ENCODE measurements at regions not wholly inside any gene's neighbourhood (a gene's known extent, or its start where the extent isn't known, plus 50 kb on each side); places are given as distances from the start of the nearest gene placed in this dataset.
"Not testable (repeated sequence)": the region's sequence is repeated elsewhere in the genome, so short reads cannot be mapped to it uniquely, and the experiment has no call there.

DNA sequence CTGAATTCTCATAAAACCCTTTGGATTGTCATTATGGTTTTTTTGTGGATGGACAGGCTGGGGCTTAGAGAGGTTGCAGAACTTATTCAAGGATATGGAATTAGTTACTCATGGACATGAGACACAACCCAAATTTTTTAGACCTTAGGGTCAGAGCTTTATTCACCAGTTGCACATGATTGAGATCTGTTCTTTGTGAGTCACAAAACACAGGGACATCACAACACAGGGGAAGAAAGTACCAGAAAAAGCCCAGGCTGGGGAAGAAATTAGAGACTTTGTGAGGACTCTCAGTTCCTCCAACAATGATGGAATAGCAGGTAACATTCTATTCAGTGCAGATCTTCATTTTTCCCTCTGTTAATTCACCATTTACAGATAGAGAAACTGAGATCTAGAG lies 602.4 kb upstream of the CPEB2 start:
- no peak for DNase-seq

DNA sequence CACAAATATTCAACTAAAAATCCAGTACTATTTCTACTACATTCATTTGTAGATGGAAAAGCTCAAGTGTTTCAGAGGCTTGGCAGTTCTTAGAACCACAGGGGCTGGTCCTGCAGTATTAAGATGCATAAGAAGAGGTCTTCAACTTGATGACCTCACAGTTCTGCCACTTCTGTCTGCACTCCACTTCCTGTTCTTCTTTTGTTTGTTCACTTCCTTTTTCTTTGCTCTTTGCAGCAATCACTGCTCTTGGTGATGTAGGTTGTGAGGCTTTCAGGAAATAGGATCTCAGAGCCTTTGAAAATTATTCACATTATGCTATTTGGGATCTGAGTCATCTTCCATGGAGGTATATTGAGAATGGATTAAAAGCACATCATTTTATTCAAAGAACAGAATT lies 602.0 kb upstream of the CPEB2 start:
- no peak for DNase-seq

DNA sequence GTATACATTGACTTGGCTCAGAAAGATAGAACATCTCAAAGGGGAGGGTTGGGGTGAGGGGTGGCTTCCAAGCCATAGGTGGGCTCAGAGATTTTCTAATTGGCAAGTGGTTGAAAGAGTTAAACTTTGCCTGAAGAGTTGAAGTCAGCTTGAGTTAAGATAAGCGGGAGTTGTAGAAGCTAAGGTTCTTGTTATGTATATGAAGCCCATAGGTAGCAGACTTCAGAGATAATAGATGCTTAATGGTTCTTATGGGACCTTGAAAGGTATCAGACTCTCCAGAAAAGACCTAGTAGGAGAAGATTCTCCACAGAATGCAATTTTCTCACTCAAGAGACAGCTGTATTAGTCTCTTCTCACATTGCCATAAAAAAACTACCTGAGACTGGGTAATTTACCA lies 599.1 kb upstream of the CPEB2 start:
- no peak for DNase-seq

DNA sequence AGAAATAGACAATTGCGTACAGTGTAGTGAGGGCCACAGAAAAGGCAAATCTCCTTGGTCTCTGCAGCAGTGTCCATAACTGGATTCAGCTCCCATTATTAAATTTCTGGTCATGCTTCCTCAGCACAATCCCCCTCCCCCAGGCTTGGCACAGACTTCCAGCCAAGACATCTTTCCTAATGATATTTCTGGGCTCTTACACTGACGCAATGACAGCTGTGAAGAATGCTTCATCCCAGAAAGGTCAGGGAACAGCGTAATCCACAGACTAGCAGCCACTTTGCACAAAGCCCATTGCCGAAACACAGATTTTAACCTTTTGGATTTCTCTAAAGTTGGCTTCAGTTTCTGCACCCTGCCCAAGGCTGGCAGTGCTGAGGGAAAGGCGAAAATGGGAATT lies 597.6 kb upstream of the CPEB2 start:
- peak; percentile 4 for DNase-seq

DNA sequence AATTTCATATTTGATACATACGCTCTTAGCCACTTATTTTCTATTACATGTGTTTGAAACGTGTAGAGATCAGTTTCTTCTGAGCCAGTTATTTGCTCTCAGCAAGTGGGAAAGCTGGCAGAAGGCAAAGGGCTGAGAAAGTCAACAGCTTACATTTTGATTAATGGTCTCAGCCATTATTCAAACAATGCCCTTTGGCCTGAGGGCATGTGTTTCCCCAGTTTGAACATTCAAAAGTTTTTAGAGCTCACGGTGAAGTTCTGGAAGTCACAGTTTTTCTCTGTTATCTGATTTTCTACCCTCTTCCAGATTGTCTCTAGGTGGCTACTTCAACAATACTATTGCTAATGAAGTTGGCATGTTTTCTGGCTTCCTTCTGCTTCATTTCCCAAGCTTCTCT lies 591.8 kb upstream of the CPEB2 start:
- DNase-seq, result no peak

DNA sequence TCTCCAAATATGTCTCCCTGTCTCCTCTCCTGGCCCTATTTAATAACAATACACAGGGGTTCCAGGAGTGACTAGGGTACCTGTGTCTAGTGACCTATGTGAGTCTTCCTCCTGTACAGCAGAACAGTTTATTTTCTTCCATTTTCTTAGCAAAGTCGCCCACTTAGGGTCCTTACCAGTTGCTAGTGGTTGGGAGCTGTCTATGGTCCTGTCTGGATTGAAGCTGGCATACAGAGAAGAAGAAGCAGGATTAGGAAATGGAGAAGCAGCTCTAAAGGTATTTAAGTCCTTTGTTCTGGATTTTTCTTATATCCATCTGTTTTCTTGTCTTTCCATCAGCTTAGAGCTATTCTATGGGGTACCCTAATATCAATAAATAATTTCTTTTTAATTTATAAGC lies 587.1 kb upstream of the CPEB2 start:
- no peak for DNase-seq

DNA sequence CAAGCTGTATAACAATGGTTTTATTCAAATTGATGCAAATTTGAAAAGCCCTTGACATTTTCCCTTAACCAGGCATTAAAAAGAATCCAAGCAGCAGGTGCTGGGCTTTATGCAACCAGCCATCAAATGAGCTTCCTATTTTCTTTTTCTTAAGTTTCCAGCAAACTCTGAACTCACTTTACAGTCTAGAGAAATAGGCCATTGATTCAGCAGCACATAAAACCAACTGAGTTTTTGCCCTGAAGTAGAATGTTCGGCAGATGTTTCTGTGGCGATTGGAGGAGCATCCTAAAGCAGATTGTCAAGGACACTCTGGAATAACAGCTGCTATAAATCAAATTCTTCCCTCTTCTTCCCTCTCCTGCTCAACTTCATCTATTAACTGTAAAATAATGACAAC lies 582.8 kb upstream of the CPEB2 start:
- DNase-seq, result no peak

DNA sequence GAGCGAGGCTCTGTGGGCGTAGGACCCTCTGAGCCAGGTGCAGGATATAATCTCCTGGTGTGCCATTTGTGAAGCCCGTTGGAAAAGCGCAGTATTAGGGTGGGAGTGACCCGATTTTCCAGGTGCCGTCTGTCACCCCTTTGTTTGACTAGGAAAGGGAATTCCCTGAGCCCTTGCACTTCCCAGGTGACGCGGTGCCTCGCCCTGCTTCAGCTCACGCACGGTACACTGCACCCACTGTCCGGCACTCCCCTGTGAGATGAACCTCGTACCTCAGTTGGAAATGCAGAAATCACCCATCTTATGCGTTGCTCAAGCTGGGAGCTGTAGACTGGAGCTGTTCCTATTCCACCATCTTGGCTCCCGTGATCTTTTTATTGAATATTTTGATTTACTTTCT lies 576.0 kb upstream of the CPEB2 start:
- DNase-seq, result not testable (repeated sequence)

DNA sequence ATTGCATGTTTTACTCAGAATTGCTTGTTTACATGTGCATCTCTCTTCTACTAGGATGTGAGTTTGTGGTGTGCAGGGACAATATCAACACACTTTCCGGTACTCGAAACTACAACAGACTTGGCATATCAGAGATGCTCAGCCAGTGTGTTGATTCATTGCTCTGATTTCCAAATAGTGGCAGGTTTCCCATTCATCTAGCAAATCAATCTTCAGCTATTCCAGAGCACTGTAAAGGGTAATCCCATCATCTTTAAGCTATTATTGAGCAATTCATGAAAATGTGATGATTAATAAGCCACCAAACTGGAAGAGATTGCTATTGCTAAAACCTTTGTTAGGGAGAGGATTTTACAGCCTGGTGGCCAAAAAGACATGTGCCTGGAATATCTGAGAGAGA lies 574.2 kb upstream of the CPEB2 start:
- no peak for DNase-seq

DNA sequence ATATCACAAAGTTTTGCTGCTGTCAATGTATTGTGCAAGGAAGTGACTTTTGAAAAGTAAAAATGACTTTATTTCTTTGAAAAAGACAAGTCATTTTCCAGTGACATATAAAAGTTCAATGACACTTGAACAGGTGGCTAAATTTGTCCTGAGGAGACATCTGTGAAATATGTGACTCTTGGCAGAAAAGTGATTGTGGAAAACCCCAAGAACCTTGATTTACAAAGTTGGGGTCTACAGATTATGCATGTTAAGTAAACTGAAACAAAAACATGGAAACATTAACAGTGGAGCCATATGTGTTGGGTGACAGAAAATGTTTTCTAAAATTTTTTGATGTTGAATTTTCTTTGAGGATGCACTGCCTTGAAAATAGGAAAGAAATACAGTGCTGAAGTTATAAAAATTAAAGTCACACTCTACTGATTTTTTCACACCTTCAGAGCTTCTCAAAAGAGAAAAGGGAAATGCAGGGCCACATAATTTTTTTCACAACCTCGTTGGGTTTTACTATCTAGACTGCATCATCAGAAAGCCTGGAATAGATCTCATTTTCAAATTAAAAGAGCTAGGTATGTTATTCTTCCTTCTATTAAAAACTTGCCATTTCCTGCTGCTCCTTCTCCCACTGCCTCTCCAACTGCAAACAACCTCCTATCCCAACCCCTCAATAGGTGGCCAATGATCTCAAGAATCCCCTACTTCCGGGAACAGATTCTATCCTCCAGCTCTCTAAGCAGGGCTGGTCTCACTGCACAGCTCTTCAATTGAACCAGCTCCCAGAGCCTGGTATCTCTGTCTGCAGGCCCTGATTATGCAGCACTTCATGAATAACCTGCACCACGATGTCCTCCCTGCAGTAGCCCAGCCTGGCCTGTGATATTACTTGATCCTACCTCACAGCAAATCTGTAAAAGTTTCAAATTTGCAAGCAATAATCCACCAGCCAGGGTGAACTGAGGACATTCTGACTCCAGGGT lies 570.8 kb upstream of the CPEB2 start:
- no peak for DNase-seq

DNA sequence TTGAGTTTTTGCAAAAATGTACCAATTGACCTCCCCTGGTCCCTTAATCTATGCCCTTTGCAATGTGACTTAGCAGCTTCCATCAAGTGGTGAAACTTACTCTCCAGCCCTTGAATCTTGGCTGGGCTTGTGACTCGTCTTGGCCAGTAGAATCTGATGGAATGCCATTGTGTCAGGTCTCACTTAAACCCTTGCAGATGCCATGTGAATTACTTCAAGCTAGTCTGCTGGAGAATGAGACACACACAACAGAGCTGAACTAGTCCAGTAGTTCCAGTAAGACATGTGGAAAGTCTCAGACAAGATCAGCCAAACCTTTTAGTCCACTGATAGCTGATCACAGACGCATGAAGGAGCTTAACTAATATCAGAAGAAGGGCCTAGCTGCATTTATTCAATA lies 567.8 kb upstream of the CPEB2 start:
- DNase-seq, result no peak

DNA sequence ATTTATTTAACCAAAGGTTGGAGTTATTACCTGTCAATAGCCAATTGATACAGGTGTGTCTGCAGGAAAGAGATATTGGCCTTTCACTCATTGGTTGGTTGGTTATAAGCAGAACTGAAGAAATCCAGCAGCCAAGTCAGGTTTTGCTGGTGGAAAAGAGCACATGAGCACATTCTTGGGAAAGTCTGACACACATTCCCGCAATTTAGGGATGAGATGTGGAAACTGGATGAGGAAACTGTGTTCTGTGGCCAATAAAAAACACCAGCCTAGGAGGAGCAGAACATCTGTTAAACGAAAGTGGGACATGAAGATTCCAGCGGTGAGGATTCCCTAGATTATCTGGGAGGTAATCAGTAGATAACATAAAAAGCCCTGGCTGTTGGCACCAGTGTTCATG lies 567.4 kb upstream of the CPEB2 start:
- DNase-seq, result no peak

DNA sequence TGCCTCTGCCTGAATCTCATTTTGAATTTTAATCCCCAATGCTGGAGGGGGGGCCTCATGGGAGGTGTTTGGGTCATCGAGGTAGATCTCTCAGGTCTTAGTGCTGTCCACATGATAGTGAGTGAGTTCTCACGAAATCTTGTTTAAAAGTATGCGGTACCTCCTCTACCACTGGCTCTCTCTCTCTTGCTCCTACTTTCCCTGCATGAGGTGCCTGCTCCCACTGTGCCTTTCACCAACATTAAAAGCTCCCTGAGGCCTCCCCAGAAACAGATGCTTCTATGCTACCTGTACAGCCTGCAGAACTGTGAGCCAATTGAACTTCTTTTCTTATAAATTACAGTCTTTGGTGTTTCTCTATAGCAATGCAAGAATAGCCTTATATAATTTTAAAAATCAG lies 560.7 kb upstream of the CPEB2 start:
- DNase-seq, result no peak

DNA sequence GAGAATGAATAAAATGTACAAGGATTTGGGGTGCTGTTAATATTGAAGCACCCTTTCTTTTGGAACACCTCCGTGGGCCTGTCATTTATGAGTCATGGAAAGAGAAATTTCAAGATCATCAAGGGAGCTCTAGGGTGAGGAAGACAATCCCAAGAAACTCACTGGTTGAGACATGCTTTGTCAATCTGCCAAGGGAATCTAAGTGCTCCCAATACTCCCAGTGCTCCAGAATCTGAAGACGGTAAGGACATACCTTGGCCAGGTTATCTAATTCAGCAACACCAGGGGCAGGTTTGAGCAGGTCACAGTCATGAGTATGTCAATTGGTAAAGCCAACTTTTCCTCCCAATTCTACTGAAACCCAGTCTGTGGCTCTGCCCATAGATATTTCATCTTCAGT lies 556.4 kb upstream of the CPEB2 start:
- DNase-seq, result no peak

DNA sequence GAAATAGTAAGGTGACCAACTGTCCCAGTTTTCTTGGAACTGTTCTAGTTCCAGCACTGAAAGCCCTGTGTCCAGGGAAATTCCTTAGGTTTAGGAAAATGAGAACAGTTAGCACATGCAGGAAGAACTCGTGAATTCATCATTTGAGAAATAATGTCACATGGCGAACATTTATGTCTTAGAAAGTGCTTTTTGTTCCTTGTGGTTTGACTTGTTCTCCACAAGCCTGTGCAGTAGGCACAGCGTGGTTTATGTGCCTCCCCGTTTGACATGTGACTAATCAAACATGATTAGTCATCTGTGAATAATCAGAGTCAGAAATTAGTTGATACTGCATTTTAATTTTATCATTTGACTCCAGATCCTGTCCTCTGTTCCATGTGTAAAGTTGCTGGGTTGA lies 556.0 kb upstream of the CPEB2 start:
- no peak for DNase-seq

DNA sequence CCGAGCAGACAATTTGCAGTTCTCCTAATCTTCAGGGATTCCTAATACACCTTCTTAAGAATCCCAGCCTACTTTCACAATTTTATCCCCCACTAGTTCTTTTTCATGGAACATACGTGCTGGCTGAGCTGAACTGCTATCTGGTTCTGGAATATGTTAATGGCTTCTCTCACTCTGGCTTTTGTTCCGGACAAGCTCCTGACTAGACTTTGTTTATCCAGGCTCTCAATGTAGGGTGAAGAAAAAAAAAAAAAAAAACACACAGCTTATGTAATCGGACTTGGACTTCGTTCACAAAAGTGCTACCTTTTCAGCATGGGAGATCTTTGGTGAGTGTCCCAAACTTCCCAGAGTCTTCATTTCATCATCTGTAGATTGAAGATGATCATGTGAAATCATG lies 555.4 kb upstream of the CPEB2 start:
- DNase-seq, result no peak

DNA sequence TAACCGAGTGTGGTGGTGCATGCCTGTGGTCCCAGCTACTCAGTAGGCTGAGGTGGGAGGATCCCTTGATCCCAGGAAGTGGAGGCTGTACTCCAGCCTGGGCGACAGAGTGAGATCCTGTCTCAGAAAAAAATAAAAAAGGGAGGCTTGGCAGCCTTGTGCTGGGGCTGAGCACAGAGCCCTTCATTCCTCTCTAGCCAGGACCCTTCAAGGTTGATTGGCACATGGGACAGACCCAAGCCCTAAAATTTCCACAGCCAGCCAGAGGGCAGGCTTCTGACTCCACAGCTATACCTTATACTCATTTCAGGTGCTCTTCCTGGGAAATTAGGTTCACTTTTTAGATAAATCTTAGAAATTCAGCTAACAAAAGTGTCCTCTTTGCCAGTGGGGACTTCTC lies 553.0 kb upstream of the CPEB2 start:
- no peak for DNase-seq

DNA sequence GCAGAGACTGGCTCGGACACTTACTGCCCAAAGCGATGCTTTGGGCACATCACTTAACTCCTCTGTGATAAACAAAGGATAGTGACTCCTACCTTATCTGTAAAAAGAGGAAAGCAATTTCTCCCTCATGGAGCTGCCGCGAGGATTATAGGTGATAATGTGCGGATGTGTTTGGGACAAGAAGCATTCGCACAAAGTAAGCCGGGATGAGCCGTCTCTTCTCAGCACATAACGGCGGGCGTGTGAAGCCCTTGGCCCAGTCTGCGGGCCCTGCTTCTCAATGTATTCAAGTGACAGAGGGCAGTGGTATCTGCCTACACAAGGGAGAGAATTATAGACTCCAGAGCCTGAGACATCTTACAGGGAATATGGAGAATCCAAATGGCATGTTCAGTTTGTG lies 550.3 kb upstream of the CPEB2 start:
- DNase-seq, result no peak

DNA sequence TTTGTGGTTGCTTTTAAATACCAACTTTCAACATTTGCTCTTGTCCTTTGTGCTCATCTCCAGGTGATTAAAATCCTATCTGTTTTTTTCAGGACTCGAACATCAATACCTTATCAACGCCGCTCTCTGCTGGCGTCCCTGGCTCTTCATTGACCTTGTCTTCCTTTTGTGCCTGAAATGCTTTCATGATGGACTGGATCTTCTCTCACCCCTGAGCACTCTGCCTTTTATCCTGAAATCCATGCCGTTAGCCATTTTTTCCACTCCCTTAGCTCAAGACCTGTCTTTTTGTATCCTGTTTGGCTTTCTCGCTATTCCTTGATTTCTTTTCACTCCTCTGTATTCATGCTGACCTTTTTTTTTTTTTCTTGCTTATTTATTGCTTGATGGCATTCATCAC lies 549.5 kb upstream of the CPEB2 start:
- DNase-seq, result no peak

DNA sequence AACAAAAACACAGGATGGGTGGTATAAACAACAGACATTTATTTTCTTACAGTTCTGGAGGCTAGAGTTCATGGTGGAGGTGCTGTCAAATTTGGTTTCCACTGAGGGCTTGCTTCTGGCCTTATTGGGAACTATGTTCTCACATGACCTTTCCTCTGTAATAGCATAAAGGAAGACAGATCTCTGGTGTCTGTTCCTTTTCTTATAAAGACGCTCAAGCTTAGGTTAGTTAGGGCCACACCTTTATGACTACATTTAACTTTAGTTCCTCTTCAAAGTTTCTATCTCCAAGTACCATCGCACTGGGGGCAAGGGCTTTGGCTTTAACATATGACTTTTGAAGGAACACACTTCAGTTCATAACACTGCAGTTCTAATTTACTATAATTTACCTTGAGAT lies 543.8 kb upstream of the CPEB2 start:
- no peak for DNase-seq

DNA sequence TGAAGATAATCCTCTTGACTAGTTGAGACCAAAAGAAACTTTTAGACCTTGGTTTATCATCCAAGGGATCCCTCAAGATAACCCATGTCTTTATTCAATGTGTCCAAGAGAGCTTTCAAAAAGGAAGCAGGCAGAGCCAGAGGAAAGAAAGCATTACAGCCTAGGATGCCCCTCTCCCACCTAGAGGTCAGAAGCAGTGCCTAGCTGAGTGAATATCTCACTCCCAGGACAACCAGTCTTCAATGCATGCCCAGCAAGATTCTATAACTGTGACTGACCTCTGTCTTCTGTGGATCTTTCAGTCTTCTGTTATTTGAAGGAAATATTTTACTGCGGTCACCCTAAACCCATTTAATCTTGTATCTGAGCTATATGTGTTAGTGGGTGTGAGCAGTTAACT lies 537.2 kb upstream of the CPEB2 start:
- DNase-seq, result no peak

DNA sequence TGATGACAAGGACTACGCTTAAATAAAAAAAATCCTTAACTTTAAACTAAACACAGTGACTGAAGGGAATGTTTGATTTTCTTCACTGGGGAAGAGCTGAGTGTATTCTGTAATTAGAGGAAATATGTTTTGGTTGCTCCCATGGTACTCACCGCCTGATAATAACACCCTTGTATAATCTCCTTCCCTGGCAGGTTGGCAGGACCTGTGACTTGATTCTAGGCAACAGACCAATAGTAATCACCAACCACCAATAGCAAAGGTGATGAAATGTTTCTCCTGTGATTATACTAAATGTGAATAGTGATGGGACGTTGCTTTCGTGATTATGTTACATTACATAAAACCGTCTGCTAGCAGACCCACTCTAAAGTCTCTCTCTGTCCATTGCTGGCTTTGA lies 536.8 kb upstream of the CPEB2 start:
- DNase-seq, result no peak

DNA sequence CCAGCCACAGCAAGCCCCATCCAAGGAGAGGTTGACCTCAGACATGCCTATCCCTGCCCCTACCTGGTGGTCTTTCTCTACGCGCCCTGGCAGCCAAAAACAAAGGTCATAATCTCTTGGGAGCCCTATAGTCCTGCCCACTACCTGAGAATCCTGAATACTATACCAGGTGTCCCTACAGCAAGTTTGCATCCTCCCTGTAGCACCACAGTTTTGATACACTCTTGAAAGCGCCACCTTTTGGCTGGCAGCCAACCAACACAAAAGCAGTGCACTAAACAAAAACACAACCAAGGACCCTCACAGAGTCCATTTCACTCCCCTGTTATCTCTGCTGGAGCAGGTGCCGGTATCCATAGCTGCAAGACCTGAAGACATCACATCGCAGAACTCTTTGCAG lies 523.8 kb upstream of the CPEB2 start:
- DNase-seq, result no peak

DNA sequence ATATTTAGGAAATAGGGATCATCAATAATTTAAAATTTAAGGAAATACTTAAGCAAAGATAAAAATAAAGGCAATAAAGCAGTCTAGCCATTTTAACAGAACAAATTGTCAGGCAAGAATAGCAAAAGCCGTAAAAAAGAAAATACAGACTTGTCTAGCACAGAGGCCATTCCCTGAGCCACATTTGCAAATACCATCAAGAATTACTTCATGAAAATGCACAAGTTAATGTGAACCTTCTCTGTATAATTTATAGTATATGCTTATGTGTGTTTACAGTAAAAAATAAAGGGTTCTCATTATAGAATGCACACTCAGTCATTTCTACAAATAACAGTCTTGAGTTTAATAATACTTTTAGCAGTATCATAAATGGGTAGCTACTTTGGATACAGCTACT lies 505.9 kb upstream of the CPEB2 start:
- DNase-seq, result no peak

DNA sequence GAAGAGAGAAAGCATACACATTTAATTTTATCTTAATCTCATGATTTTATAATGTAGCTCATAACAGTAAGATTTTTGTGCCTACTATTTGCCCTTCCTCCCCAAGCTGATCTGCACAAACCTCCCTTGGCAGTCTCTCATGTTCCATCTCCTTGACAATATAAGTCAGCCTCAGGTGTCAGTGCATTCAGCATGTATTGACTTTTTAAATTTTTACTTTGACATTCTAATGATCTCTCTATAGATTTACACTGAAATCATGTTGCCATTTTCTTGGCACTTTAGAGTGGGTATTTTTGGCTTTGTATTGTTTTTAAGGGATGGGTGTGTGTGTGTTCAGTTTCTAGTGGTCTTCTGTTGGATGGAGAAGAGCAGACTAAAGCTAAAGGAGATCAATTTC lies 505.3 kb upstream of the CPEB2 start:
- no peak for DNase-seq
